Activated CD4-positive, alpha-beta T cell treated with anti-CD3 and anti-CD28 coated beads, Interleukin-2, amount 50 U/mL, for 48 hours (primary cell): ENCODE measurements at regions not wholly inside any gene's neighbourhood (a gene's known extent, or its start where the extent isn't known, plus 50 kb on each side); places are given as distances from the start of the nearest gene placed in this dataset.
"Not testable (repeated sequence)": the region's sequence is repeated elsewhere in the genome, so short reads cannot be mapped to it uniquely, and the experiment has no call there.

Source experiments
- DNase-seq, 2 experiments: peaks; one replicate each; pipeline ENCODE4 v3.0.0-alpha.2; 2020

DNA sequence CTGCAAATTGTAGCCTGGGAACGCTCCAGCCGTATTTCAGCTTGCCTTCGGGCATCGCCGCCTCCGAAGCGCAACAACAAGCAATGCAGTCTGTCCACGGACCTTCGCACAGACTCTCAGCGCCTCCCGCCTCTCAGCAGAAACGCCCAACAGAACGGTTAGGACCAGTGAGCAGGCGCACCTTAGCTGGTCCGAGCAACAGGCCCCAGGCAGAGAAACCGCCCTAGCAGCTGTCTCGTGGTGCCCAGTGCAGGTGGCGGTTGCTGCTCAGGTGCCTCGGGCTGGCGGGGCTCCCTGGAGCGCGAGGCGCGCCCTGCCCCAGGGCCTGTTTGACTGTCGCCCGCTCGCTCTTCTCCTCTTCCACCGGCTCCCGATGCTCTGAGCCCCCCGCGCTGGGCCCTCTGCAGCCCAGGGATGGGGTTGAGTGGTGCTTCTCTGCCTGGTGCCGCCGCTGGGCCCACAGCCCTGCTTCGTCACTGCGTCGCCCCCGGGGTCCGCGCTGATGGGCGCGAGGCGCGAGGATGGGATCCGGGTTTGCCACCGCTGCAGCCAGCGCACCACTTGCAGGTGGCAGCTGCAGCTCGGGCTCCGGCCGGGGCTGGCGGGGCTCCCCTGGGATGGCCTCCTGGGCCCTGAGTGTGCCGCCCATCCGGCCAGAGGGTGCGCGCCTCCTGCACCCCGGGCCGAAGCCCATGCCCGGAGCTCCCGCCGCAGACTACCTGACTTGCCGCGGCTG is 268.4 kb upstream of the FRG2C start:
- DNase-seq: no peak

DNA sequence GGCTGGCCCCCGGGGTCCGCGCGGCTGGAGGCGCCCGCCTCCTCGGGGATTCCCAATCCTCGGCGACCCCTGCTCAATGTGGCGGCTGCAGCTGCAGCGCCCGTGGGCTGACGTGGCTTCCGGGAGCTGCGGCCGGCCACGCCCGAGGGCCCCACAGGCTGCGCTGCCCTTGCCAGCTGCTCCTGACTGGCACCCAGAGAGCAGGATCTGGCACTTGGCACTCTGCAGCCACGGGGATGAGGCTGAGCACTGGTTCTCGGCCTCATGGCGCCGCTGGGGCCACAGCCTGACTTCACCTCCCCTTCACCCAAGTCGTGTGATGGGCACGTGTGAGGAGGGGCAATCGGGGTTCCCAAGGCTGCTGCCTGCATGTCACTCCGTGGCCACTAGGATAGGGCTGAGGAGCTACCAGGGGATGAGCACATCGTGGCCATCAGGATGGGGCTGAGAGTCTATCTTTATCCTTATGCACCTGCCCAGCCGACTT is 267.8 kb upstream of the FRG2C start:
- DNase-seq: no peak

DNA sequence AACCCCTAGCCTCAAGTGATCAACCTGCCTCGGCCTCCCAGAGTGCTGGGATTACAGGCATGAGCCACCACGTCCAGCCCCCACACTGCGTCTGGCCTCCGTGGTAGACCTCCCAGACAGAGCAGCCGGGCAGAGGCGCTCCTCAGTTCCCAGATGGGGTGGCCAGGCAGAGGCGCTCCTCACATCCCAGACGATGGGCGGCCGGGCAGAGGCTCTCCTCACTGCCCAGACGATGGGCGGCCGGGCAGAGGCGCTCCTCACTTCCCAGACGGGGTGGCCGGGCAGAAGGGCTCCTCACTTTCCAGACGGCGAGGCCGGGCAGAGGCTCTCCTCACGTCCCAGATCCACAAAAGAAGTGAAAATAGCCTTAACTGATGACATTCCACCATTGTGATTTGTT is 266.6 kb upstream of the FRG2C start:
- not testable (repeated sequence) for DNase-seq

DNA sequence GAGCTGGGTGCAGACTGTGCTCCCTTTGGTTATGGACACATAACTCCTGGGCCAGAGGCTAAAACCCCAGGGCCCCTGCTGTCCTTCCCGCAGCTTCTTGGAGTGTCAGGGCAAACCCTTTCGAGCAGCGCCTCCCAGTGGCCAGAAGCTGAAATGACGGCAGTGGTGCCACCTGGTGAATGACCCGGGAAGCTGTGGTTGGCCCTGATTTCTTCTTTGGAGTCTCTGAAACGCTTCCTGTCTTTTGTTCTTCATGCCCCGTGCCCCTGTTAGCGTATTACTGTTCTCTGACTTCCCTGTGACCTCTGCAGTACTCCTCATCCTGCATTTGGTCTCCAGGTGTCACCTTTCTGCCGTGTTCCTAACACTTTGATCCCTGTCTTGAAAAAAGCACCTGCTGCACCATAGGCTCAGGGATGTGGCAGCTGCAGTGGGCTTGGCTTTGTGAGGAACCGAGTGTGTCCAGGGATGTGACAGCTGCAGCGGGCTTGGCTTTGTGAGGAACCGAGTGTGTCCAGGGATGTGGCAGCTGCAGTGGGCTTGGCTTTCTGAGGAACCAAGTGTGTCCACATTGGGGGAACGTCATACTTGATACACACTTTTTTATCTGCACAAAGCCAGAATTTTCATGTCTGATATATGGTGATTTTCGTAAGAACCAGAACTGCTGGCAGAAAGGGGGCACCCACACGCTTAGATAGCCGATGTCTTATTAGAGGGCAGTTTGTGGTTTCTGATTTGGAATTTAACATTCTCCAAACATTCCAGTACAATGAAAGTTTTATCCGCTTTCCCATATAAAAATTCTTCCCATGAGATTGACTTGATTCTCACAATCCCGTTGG is 241.8 kb upstream of the FRG2C start:
- DNase-seq: peak; percentile 57 to 65

DNA sequence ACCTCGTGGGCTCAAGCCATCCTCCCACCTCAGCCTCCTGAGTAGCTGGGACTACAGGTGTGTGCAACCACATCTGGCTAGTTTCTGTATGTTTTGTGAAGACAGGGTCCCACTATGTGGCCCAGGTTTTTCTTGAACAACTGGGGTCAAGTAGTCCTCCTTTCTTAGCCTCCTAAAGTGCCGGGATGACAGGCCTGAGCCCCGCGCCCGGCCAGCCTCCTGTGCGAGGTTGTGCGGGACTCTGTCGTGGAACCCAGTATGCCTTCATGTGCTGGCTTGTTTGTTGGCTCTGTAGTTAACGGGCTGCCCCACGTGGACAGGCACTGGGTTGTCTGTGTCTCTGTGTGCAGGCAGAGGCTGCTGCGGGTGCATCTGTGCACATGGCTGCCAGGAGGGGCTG is 238.7 kb upstream of the FRG2C start:
- DNase-seq: not testable (repeated sequence)

DNA sequence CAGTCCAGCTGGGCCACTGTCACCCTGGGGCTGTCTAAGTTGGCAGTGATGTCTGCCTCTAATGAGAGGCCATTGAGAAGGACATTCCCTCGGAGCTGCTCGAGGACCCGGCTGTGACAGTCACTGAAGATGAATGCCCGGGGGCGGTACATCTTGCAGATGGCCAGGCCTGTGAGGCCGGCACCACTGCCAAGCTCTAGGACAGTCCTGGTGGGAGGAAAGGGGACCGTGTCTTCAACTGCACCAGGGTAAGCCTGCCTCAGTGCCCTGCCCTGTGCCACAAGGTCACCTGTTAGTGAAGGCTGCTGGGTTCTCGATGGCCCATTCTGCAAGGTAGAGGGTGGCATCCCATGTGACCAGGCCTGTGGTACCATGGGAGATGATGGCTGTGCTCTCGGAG is 236.6 kb upstream of the FRG2C start:
- not testable (repeated sequence) for DNase-seq

DNA sequence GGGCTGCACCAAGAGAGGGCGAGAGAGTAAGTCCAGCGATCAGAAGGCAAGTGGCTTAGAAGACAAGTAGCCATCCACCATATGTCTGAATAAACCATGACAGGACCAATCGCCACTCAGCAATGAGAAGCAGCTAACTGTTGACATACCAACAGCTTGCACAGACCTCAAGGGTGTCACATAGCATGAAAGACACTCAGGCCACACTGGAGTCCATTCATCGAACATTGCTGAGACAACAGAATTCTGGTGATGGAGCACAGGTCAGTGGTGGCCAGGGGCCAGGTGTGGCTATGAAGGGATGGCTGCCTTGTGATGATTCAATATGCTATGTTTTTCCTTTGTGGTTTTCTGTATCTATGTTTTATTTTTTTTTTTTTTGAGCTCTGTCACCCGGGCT is 236.2 kb upstream of the FRG2C start:
- not testable (repeated sequence) for DNase-seq

DNA sequence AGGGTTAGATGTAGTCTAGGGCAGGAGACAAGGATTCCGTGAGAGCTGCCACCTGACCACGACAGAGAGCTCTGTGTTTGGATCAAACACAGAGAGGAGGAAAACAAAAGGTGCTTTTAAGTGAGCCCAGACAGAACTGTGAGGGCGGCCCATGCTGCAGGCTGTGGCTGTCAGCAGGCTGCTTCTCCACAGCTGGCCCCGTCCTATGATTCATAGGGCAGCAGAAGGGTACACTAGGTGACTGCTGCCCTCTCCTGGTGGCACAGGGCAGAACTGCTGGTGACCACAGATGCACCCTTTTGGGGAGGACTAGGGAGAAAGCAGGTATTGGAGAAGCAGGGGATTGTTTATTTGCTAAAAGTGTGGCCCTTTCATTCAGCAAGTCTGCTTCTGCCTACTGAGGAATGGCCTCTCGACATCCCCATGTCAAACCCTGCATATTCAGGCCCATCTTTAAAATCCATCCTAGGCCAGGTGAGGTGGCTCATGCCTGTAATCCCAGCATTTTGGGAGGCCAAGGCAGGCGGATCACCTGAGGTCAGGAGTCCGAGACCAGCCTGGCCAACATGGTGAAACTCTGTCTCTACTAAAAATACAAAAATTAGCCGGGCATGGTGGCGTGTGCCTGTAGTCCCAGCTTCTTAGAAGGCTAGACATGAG is 234.4 kb upstream of the FRG2C start:
- DNase-seq: peak; percentile 75 to 79

DNA sequence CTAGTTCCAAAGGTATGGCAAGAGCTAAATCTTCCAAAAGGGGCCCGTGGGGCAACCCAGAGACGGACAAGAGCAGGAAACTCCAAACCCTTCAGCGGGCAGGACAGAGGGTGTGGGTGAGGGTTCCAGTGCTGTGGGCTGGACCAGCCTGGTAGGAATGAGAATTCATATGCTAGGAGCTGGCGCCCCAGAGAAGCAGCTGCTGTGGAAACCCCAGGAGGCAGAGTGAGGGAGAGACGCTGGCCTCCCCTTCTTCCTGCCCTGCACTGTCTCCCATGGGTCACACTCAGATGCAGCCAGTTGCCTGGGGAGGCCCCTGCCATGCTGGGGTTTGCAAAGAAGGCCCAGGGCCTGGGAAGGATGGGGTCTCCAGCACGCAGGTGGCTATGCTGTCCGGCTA is 233.7 kb upstream of the FRG2C start:
- DNase-seq: not testable (repeated sequence)

DNA sequence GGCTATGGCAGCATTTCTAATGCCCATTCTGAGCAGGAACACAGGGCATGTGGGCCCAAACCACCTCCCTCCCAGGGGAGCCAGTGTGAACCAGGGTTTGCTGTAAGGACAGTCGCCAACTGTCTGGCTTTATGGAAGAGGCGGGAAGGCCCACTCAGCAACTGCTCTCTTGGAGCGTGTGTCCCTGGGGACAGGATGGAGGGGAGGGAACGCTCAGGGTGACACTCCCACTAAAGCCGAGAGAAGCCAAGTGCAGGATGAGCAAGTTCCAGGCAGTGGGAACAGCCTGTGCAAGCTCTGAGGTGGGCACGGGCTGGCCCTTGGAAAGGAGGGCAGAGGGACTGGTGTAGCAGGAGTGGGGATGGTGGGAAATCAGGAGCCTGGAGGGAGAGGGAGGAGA is 233.0 kb upstream of the FRG2C start:
- DNase-seq: not testable (repeated sequence)

DNA sequence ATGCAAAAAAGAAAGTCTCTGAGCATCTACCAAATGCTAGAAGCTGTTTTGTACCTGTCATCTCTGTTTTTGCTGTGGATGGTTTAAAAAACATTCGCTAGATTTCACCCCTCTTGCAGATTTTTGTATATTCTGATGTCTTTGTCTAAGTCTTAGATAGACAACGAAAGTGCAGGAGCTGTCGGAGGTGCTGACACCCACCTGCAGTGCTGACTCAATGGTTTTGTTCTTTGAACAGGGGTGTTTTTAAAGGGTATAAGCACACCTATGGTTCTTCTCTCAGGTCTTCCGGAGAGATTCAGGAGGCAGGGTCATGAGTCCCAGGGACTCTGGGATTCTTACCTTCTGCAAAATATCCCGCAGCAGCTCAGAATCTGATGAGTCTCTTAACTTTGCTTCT is 231.7 kb upstream of the FRG2C start:
- DNase-seq: not testable (repeated sequence)

DNA sequence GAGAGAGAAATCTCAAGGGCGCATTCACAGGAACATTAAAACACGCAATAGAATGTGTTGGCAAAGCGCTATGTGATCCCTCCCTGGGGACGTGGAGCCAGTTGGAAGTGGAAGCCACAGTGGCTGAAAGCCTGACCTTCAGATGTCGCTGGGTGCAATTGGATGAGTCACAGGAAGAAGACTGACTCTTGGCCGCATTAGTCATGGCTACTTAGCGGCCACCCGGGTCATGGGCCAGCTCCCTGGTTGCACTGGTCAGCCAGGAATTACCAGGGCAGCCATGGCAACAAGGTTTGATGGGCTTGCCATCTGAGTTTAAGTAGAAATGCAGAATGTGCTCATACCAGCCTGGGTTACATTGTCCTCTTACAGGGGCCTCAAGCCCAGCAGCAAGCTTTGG is 231.2 kb upstream of the FRG2C start:
- DNase-seq: not testable (repeated sequence)

DNA sequence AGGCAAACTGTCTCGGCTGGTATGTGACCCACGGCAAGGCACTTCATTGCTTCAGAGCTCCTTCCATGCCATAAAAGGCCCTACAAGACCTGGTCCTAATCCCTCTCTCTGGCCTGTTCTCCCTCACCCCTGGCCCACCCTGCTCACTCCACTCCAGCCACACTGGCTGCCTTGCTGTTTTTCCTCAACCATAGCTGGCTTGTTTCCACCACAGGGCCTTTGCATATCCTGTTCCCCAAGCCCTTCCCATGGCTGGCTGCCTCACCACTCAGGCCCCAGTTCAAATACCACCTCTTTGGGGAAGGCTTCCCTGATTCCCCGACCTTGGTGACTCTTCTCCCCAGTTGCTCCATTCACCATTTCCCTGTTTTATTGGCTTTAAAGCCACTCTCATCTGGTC is 230.8 kb upstream of the FRG2C start:
- DNase-seq: not testable (repeated sequence)

DNA sequence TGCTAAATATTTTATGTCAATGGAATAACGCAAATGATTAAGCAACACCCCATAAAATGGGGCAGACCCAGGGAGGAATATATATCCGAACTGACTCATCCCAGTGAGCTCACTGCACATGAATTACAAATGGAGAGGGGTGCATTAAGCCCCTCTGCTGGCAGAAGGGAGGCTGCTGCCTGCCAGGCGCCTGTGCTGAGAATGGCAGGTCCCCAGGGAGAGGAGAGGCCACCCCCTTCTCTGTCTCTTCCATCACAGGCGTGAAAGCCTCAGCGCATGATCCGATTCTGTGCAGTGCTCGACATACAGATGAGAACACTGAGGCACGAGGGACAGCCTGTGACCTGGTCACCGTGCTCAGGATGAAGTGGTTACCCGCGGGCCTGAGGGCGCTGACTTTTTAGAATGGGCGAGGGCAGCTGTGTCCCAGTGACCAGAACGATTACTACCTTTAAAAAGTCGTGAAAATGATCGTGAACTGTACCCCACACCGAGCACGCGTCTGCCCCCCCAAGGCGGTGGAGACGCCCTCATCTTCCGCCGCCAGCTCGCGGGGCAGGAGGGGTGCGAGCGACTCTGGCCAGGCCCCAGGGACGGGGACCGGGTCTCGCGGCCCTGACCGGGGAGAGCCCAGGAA is 229.7 kb upstream of the FRG2C start:
- peak; percentile 23 to 25 for DNase-seq

DNA sequence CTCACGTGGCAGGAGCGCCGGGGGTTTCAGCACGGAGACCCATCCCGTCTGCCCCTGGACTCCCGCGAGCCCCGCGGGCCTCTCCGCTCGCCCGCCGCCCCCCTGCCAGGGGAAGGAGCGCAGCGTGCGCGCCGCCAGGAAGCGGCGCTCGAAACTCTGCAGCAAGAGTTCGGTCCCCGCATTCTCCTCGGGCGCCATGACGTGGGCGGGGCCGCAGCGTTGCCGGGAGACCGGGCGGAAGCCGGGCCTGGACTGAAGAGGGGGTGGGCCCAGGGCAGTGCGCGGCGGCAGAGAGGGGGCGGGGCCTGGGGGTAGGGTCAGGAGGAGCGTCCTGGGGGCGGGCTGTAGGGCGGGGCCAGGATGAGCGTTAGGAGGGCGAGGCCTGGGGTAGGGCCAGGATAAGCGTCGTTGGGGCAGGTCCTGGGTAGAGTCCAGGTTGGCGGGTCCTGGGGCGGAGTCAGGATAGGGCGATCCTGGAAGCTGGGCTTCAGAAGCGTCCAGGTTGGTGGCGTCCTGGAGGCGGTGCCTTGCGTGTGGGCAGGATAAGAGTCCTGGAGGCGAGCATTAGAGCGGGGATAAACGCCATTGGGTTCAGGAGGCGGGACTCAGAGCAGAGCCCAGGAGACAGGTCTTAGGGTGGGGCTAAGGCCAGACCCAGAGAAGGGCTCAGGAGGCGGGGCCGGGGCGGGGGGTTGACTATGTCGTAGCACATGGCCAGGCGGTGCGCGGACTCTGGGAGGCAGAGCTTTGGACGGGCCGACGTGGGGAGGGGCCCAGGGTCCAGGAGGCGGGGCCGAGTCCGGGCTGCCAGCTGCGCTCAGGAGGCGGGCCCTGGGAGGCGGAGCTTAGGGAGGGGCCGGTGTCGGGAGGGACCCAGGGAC is 229.0 kb upstream of the FRG2C start:
- DNase-seq: peak; percentile 98

DNA sequence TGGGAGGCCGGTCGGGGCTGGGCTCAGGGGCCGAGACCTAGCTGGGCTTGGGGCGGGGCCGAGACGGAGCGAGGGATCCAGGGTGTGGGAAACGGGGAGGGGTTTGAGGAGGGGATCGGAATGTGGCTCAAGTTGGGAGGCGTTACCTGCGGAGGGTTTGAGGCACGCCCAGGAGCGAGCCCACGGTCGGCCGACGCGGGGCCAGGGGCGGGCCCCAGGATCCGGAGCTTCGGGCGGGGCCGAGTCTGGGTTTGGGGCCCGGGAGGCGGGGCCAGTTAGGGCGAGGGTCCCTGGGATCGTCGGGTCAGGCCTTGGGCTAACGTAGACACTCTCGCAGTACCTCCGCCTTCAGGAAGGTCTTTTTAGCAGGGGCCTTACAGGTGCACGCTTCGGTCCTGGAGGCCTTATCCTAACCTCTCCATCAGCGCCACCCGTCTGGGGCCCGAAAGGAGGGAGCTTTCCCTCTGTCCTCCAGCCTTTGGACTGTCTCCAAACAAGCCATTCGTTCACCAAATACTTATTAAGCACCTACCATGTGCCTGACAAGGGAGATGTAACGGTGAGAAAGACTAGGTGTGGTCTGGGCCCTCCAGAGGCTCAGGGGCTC is 228.2 kb upstream of the FRG2C start:
- DNase-seq: not testable (repeated sequence)

DNA sequence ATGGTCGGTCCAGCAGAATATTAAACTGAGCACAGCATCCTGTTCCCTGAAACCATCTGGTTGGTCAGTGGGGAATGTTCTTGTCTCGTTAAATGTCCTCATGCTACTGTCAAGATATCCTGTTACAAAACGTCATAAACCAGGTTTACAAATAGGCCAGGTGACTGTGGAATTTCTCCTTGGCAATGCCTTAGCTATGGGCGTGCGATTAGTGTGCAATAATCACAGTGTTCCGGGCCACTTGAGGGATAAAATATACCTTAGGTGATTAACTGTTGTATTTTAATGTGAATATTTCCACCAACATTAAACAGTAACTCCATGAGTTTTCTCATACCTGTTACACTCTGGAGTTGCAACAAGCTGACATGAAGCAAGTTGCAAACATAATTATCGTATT is 223.1 kb upstream of the FRG2C start:
- DNase-seq: not testable (repeated sequence)

DNA sequence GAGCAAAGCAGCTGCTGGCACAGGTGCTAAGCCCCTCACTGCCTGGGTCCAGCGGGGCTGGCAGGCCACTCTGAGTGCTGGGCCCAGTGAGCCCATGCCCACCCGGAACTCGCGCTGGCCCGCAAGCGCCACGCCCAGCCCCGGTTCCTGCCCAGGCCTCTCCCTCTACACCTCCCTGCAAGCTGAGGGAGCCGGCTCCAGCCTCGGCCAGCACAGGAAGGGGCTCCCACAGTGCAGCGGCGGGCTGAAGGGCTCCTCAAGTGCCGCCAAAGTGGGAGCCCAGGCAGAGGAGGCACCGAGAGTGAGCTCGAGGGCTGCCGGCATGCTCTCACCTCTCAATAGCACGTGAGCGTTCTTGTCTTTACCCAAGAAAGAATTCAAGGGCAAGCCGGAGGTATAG is 219.5 kb upstream of the FRG2C start:
- DNase-seq: not testable (repeated sequence)

DNA sequence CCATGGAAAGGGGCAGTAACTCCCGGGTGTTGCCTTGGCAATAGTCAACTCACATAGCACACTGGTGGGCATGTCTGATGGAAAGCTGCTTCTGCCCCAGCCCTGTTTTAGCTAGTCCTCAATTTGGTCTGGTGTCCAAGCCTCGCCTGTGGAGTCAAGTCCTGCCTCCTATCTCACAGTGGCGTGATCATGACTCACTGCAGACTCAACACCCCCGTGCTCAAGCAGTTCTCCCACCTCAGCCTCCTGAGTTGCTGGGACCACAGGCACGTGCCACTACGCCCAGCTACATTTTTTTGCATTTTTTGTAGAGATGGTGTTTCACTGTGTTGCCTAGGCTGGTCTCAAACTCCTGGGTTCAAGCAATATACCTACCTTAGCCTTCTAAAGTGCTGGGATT is 218.9 kb upstream of the FRG2C start:
- not testable (repeated sequence) for DNase-seq

DNA sequence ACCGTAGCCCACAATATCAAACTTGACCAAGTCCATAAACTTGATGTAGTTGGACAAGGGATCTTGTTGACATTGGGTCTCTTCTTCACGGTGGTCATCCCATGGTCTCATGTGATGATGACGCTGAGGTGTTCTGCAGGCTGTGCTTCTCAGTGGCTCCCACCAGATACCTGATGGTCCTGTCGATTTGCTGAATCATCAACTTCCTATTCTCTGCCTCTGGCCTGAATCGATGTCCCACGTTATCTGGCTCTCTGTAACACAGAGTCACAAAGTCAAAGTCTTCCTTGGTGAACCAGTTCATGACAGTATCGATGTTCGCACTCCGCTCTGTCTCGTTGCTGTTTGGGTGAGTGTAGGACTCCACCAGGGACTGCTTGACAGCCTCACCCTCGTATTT is 217.2 kb upstream of the FRG2C start:
- DNase-seq: not testable (repeated sequence)

DNA sequence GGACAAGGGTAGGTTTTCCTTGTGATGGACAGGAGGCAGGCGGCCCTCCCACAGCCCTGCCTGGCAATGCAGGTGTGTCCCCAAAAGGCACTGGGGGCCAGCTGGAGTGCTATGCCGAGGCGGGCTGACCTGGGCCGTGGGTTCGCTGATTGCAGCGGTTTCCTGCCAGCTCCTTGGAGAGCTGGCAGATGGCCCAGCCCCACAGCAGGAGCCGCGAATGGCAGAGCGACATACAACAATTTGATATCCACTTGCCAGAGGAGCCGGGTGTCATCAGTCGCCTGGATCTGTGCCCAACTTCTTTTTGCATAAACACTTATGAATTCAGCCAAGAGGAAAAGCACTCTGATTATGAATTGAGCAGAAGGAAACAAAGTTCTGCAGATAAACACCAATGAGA is 210.8 kb upstream of the FRG2C start:
- not testable (repeated sequence) for DNase-seq
